ENCODE measurements at regions not wholly inside any gene's neighbourhood (a gene's known extent, or its start where the extent isn't known, plus 50 kb on each side); places are given as distances from the start of the nearest gene placed in this dataset.

GRCh38 chr10:76657337-76658012, 980.1 kb downstream of the KCNMA1 start:
- TF ChIP-seq, protein P1, sequence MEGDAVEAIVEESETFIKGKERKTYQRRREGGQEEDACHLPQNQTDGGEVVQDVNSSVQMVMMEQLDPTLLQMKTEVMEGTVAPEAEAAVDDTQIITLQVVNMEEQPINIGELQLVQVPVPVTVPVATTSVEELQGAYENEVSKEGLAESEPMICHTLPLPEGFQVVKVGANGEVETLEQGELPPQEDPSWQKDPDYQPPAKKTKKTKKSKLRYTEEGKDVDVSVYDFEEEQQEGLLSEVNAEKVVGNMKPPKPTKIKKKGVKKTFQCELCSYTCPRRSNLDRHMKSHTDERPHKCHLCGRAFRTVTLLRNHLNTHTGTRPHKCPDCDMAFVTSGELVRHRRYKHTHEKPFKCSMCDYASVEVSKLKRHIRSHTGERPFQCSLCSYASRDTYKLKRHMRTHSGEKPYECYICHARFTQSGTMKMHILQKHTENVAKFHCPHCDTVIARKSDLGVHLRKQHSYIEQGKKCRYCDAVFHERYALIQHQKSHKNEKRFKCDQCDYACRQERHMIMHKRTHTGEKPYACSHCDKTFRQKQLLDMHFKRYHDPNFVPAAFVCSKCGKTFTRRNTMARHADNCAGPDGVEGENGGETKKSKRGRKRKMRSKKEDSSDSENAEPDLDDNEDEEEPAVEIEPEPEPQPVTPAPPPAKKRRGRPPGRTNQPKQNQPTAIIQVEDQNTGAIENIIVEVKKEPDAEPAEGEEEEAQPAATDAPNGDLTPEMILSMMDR (IDR thresholded peaks at IDR 0.05; ENCODE audit: low read depth, low read length, missing input control) = no peak
- TF ChIP-seq, protein P2, sequence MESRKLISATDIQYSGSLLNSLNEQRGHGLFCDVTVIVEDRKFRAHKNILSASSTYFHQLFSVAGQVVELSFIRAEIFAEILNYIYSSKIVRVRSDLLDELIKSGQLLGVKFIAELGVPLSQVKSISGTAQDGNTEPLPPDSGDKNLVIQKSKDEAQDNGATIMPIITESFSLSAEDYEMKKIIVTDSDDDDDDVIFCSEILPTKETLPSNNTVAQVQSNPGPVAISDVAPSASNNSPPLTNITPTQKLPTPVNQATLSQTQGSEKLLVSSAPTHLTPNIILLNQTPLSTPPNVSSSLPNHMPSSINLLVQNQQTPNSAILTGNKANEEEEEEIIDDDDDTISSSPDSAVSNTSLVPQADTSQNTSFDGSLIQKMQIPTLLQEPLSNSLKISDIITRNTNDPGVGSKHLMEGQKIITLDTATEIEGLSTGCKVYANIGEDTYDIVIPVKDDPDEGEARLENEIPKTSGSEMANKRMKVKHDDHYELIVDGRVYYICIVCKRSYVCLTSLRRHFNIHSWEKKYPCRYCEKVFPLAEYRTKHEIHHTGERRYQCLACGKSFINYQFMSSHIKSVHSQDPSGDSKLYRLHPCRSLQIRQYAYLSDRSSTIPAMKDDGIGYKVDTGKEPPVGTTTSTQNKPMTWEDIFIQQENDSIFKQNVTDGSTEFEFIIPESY (IDR thresholded peaks at IDR 0.05) = no peak
- TF ChIP-seq, protein P3, sequence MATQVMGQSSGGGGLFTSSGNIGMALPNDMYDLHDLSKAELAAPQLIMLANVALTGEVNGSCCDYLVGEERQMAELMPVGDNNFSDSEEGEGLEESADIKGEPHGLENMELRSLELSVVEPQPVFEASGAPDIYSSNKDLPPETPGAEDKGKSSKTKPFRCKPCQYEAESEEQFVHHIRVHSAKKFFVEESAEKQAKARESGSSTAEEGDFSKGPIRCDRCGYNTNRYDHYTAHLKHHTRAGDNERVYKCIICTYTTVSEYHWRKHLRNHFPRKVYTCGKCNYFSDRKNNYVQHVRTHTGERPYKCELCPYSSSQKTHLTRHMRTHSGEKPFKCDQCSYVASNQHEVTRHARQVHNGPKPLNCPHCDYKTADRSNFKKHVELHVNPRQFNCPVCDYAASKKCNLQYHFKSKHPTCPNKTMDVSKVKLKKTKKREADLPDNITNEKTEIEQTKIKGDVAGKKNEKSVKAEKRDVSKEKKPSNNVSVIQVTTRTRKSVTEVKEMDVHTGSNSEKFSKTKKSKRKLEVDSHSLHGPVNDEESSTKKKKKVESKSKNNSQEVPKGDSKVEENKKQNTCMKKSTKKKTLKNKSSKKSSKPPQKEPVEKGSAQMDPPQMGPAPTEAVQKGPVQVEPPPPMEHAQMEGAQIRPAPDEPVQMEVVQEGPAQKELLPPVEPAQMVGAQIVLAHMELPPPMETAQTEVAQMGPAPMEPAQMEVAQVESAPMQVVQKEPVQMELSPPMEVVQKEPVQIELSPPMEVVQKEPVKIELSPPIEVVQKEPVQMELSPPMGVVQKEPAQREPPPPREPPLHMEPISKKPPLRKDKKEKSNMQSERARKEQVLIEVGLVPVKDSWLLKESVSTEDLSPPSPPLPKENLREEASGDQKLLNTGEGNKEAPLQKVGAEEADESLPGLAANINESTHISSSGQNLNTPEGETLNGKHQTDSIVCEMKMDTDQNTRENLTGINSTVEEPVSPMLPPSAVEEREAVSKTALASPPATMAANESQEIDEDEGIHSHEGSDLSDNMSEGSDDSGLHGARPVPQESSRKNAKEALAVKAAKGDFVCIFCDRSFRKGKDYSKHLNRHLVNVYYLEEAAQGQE (IDR thresholded peaks at IDR 0.05) = no peak
- TF ChIP-seq ATF3 (IDR thresholded peaks at IDR 0.05) = no peak
